ENCODE measurements at regions not wholly inside any gene's neighbourhood (a gene's known extent, or its start where the extent isn't known, plus 50 kb on each side); places are given as distances from the start of the nearest gene placed in this dataset.

DNA sequence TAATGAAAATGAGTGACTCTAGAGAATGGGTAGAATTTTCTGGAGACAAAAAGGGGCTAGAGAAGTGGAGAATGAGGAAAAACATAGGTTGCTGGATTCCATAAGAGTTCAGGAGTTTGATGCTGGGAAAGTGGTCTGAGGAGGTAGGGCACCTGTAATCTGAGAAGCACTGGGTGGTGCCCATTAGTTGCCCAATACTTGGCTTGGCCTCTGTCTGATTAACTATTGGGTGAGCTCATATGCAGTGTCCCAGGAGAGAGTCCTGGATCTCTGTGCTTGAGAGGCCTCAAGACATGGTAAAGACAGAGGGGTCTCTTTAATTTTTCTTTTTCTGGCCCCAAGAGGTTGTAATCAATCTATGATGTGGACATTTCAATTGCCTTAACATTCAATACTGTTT is 390.1 kb downstream of the TDRD3 start:
- DNase-seq: no peak

DNA sequence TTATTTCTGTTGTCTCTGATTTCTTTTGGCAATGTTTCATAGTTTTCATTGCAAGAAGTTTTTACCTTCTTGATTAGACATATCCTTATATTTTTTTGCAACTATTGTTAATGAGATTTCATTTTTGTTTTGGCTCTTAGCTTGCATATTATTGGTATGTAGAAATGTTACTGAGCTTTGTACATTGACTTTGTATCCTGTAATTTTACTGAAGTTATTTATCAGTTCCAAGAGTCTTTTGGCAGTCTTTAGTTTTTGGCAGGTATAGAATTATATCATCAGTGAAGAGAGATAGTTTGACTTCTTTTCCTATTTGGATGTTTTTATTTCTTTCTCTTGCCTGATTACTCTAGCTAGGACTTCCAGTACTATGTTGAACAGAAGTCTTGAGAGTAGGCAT is 375.7 kb downstream of the TDRD3 start:
- DNase-seq: peak; percentile 15

DNA sequence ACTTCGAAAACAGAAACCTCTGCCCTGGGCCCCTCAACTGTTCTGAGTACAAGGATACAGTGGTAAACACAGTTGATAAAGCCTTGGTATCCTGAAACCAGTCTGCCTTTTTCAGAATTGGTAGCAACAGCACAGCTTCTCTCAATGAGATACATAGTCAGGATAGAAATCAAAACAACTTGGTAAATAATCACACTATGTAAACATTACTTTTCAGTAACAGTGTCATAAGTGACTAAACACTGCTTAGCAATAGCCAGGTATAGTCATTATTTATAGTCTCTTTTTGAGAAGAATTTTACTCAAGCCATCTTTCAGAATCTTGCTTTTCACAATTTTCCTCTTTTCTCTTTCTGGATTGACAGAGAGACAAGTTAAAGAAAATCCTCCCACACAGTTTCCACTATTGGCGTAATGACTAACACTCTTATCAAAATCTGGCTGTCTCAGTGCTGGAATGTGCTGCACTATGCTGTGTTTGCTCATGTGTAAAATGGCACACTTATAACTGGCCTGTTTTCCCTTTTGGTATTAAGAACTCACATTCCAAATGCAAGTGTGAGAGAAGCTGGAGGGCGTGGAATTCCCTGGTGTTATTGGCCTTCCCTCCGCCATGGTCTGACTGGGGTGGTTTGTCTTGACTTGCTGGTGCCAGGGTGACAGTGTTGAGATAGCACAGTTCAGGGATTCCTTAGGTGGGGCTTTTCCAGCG is 368.8 kb downstream of the TDRD3 start:
- no peak for DNase-seq

DNA sequence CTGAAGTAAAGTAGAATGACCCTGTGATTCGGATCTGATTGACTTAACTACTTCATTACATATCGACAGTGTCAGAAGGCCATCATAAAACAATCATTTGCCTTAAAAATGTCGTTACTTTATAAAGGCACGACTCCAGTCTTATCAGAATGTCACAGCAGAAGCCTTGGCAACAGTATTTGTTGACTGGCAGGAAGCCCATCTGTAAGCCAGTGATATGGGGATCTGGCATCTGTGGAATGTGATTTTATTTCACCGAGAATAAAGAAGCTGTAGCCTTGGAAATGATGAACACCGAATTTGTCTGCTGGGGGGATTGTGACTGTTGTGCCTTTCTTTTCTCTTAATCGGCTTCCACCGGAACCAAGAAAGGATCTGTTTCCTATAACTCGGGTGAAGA is 362.5 kb downstream of the TDRD3 start:
- no peak for DNase-seq

DNA sequence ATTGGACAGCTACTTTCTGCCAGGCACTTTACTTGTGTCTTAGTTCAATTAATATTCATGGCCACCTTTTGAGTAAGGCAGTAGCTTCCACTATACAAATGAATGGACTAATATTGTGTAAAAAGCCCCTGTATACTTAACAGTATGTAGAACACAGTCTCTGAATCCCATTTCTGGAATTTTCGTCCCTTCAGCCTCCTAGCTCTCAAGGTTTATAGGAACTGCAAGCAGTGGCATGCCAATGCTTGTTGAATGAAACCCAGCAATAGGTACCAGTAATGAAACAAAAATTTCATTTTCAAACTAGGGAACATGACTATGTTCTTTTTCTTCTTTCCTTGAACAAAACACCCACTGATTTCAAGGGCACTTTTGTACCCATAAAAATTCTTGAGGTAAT is 361.6 kb downstream of the TDRD3 start:
- no peak for DNase-seq

DNA sequence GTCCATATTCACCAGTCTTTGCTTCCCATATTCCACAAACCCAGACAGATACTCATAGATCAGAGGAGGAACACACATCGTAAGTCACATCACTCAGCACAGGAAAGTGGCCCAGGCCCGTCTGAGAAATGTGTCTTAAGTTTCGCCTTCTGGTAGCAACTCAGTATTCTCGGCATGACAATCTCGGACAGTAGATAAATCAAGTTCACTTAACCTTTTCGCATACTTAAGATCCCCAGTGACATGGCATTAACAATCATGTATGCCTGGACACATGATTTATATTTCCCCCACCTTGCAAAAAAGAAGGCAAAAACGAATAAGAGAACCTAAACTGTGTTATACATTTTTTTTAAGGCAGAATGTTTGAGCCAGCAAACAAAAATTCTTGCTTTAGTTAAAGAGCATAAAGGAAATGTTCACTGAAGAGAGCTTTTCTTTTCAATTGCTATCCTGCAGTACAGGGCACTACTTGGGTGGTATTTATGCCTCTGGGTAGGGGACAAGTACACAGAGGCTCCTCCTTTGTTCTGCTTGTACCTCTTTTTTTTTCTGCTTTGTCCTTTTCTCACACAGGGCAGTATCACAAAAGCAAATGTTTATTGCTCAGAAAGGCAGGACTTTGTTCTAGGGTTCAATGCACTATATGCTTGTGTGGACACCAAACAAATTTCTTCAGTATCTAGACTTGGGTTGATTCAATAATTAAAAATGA is 360.6 kb downstream of the TDRD3 start:
- no peak for DNase-seq

DNA sequence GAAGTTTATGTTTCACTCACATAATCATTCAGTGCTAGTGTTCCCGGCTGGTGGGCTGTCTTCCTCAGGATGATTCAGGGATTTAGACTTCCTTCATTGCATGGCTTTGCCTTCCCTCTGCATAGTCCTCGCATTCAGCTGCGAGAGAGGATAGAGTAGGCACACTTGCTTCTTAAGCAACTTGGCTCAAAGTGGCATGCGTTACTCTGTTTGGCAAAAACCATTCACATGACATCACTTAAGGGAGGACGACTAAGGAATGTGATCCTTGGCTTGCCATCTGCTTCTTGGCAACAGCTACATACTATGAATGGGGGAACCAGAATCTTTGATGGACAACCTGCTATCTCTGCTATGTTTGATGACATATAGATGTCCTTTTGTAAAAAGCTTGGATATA is 359.3 kb downstream of the TDRD3 start:
- DNase-seq: peak; percentile 18

DNA sequence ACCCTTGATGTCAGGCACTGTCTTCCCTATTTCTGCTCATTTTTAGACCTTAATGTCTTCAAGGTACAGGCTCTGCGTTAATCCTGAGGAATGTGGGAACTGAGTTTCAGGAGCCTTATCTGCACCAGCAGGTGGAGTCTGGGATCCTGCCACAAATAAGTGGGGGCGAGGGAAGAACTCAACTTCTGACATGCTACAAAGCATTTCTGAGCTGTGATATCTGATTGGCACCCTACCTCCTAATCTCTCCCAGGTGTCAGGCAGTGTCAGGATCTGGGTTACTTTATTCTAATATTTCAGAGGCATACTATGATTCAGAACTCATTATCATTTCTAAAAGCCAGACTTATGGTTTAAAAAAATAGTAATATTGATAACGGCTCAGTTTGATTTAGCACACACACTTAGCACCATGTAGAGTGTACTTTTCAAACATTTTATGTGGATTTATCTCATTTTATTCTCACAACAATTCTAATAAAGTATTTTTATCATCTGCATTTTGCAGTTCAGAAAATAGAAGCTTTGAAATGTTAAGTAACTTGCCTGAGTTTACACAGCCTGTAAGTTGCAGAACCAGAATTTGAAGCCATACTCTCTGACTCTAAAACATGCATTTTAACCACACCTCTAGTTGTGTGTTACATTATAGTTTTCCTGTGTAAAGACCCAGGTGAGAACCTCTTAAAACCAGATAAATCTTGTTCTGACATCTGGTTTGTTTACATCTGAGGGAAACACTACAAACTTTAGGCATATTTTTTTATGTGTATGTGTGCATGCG is 358.6 kb downstream of the TDRD3 start:
- DNase-seq: no peak

DNA sequence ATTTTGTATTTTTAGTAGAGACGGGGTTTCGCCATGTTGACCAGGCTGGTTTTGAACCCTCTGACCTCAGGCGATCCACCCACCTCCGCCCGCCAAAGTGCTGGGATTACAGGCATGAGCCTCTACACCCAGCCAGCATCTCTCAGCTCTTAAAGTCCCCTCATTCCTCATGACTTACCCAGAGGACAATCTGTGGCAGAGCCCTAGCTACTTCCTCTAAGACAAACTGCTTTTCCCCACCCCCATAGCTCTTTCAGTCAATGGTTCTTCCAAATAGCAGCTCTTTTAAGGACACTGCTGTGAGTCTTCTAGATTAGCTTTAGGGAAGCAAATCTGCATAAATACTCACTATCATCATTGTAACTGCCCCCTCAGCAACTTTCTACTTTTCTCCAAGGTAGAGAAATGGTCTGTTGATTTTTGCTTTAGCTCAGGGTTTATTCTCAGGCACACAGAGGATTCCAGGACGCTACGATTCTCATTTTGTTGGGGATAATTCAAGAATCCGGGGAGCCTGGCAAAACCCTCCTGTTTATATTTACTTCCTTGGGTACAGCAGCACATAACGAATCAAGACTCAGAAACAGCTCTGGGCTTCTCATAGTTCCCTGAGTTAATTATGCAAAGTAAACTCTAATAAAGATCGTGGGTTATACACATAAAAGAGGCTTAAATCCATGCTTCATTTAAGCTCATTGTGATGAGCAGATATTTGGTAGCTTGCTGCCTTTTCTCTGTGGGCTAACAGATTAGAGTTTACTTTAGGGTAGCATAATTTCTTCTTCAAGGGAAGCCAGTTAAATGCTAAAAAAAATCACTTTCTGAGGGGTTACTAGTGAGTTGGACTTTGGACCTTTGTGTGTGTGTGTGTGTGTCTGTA is 357.4 kb downstream of the TDRD3 start:
- no peak for DNase-seq

DNA sequence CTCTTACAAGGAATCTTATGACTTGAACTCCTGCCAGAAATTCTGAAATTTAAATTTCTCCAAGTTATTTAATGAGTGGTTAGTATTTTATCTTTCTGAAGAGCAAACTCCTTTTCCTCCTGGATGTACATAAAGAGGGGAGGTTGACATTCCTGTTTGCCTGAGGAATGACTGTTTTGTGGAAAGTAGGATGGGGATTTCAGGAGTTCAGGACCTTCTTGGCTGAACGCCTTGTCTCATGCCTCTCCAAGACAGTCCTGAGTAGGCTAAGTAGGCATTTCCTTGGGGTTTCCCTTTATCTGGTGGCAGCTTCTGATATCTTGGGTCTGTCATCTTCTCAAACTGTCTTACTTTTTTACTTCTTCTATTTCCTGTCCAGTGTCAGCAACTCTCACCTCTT is 356.6 kb downstream of the TDRD3 start:
- DNase-seq: no peak

DNA sequence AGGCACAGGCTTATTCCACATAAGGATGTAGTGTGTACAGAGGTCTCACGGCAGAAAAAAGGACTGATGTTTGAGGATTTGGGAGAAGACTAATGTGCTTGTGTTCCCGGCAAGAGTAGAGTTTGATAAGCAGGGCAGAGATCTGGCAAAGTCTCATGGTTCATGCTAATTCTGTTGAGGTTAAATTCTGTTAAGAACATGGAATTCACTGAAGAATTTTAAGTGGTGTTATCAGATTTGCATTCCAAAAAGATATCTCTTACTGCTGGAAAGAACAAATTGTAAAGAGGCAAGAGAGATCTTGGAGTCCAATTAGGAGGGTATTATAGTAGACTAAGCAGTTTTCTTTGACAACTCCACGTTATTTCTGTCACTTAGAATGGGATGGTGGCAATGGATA is 348.3 kb downstream of the TDRD3 start:
- no peak for DNase-seq

DNA sequence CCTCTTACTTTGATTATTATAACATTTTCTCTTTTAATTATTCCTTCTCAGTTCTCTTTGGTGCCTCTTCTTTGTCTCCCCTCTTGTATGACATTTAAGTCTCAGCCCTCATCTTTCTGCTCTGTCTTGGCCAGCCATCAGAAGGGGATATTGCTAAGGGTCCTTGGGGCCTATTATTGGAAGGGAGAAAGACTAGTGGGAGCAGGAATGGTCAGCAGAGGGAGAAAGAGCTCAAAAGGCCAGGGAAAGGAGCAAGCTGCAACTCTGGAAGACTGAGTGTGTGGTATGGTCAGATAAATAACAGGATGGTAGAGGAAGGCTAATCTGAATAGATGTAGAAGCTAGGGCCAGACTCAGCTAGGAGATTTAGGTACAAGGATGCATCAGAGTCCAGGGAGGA is 336.9 kb downstream of the TDRD3 start:
- no peak for DNase-seq

DNA sequence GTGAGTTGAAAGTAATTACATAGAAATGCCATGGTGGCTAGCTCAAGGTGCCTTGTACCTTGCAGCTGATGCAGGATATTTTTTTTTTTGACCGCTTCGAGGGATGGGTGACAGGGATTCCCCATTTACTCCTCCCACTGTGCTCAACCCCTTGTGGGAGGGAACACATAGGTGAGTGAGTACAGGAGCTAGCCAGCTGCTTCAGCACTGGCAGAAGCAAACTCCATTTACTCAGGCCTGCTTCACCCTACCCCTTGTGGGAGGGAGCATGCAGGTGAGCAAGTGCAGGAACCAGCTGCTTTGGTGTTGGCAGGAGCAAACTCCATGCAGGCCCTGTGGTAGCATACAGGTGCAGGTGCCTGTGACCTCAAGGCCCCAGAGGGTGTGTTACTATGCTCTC is 330.1 kb downstream of the TDRD3 start:
- DNase-seq: no peak

DNA sequence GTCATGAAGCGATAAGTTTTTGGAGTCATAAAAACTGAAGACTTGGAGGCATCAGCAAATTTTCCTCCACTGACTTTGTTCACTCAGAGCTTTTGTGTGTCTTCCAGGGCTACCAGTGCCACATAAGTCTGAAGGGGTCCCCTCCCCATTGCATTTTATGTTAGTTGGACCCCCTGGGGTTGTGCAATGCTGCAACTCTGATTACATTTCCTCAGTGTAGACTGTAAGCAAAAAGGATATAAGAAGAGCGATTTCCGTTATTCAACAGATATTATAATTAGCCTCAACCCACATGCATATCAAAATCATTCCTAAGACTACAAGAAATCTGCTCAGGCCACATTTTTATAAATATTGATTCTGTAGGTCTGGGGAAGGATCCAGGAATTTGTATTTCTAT is 324.0 kb downstream of the TDRD3 start:
- DNase-seq: no peak

DNA sequence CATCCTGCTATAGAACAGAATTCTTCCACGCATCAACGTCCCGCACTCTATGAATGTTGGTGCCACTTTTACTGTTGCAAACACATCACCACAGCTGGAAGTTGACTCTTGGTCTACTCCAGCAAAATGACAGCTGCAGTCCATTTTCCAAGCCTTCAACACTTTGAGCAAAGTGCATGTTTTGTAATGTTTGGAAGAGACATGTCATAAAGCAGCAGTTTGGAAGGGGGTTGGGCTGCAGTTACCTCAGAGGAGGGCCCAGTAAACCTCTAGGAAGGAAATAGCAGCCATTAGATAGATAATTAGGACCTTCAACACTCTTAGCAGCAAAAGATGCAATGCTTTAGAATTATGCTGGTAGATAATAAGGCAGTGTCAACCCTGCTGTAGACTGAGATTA is 323.6 kb downstream of the TDRD3 start:
- no peak for DNase-seq

DNA sequence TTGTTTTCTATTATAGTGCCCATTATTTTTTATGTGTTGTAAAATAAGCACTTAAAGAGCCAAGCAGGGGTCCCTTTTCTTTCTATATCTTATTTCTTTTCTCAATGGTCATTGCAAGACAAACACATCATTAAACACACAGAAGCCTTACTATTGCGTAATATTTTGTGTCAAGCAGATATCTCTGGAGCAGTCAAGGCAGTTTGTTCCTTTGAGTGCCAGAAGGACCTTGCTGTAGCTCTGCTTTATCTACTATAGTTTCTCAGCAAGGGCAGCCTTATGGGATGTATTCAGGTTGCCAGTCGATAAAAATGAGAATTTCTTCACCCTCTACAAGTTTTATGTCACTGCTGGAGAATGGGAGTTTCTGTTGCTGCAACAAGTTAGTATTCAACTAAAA is 319.3 kb downstream of the TDRD3 start:
- no peak for DNase-seq

DNA sequence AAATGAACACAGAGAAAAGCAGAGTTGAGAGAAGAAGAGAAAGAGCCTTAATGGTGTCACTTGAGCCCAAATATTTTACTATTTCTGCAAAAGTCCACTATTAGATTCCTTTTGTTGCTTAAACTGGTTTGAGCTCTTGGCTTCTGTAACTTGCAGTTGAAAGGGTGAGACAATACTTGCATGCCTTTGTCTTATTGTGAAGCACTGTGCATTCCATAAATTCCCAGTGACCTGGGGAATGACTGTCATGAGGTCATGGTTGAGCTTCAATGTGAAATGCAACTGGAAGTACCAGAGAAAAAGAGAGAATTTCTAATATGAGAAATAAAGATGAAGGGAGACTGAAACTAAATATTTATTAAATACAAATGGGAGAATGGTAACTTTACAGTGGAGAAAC is 310.9 kb downstream of the TDRD3 start:
- DNase-seq: no peak

DNA sequence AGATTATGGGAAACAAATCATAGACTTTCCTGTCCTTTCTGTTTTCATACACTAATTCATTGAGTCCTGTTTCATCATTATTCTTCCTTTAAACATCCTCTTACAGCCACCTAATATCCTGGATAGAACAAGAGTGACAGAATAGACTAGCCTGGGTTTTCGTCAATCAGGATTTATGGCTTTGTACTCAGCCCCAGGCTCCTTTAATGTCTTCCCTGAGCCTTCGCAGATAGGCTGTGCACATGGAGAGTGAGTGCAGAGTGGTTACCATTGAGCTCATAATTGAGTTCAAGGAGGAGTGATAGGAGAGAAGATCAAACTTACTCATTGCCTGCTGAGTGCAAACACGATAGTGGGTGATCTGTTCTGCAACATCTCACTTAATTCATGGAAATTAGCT is 304.9 kb downstream of the TDRD3 start:
- no peak for DNase-seq

DNA sequence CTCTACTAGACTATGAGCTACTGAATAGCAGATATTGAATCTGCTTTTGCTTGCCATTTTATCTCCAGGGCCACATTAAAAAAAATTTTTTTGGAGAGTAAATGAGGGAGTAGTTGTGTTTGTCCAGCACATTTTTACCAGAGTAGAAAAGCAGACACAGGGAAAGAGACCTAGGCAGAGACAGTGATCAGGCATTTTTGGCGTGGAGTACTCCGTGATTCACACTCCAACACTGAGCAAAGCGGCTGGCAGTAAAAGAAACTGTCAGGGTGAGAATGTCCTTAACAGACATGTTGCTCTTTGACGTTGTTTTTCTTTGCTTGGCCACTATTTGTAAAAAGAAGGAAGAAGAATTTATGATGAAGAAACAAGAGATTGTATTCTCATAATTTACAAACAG is 304.0 kb downstream of the TDRD3 start:
- peak; percentile 10 for DNase-seq

DNA sequence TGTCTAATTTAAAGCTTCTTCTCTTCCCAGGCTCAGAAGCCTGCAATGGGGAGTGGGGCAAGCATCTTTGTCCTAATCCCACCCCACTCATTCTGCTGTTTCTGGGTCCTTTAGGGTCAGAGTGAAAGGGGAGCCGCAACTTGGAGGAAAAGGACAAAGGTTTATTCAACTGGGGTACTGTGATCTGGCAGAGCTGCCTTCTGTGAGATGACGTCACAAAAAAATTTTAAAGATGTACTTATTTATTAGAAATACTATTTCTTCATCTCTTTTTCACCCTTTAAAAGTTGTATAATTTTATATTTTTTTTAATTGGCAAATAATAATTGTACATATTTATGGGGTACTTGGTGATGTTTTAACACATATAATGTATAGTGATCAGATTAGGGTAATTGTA is 302.6 kb downstream of the TDRD3 start:
- DNase-seq: no peak

DNA sequence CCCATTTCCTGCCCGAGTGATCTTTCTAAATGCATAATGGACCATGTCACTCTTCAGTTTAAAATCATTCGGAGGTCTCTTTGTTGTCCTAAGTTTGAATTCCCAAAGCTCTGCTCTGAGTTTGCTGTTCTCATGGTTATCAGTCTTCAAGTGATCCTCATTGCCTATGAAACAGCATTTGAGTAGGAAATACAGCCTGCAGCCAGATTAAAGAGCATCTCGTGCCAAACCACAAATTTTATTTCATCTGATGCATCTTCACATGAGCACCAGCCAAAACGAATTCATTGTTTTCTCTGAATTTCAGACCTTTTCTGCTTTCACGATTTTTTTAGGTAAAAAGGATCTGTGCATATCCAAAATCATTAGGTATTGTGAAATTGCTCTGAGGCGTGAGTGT is 299.6 kb downstream of the TDRD3 start:
- DNase-seq: no peak

DNA sequence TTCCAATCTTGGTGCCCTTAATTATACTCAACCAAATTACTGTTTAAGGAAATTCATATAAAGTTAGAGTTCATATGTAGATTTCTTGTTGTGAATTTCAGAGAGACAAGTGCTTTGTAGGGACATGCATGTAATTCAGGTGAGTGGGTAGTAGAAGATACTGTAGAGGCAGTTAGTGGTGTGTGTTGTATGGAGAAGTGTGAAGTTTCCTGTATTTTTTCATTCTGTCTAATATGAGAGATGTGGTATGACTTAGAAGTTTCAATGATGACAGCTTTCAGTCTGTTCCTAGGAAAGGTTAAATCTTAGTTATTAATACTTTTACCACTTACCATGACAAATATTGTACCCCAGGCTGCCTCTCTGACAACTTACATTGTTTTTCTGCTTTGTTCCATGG is 294.2 kb downstream of the TDRD3 start:
- DNase-seq: no peak

Measured in muscle of arm (tissue), 1 donor.